PC-3 (cell line): ENCODE measurements at regions not wholly inside any gene's neighbourhood (a gene's known extent, or its start where the extent isn't known, plus 50 kb on each side); places are given as distances from the start of the nearest gene placed in this dataset.

Source experiments
- ATAC-seq: fragments of 200-7000 bp; cut with Tn5 transposase; 2 replicates; pipeline ENCODE4 v1.9.1; 2020; ENCODE audit warnings: mild to moderate bottlenecking, moderate library complexity
- BruUV-seq: library from RNA; stranded (reverse); fragments of 400-500 nt; replicated peaks from 2 replicates; lab custom pipeline; 2021; lab: Mats Ljungman, UMichigan
- CTCF ChIA-PET: fragments of 300-600 bp; sonication (Branson Sonifier 250); formaldehyde crosslinking; loops from one replicate; lab custom pipeline; 2022; ENCODE audit warnings: antibody characterized with exemption; lab: Charles Lee
- POLR2A ChIA-PET: fragments of 300-600 bp; sonication (Branson Sonifier 250); formaldehyde crosslinking; loops from one replicate; lab custom pipeline; 2022; ENCODE audit warnings: antibody characterized with exemption; ENCODE audit not compliant: unreplicated experiment; lab: Charles Lee
- DNase-seq: peaks from one replicate; pipeline ENCODE4 v3.0.0-alpha.2; 2015
- H2AFZ ChIP-seq: fragments of 300-600 bp; sonication (generic); 2 replicates; pipeline ENCODE4 v1.6.0; 2016; ENCODE audit warnings: antibody characterized with exemption, low read length
- H3F3A ChIP-seq: fragments of 300-600 bp; sonication (generic); one replicate; pipeline ENCODE4 v1.6.0; 2017; ENCODE audit warnings: antibody characterized with exemption, low read length, control low read depth, mild to moderate bottlenecking; ENCODE audit not compliant: unreplicated experiment
- H3K27ac ChIP-seq: fragments of 300-600 bp; sonication (generic); 2 replicates; pipeline ENCODE4 v1.5.1; 2016; ENCODE audit warnings: mild to moderate bottlenecking, low read length
- H3K27me3 ChIP-seq: fragments of 300-600 bp; sonication (generic); 2 replicates; pipeline ENCODE4 v1.6.1; 2016; ENCODE audit warnings: low read length, mixed read lengths
- H3K36me3 ChIP-seq: fragments of 300-600 bp; sonication (generic); 2 replicates; pipeline ENCODE4 v1.6.1; 2016; ENCODE audit warnings: low read depth, mixed run types, low read length, mixed read lengths
- H3K4me1 ChIP-seq: fragments of 300-600 bp; sonication (generic); 2 replicates; pipeline ENCODE4 v1.5.1; 2016; ENCODE audit warnings: low read length; ENCODE audit not compliant: insufficient read depth
- H3K4me2 ChIP-seq: fragments of 300-600 bp; sonication (generic); 2 replicates; pipeline ENCODE4 v1.6.0; 2016; ENCODE audit warnings: low read length
- H3K4me3 ChIP-seq: fragments of 300-600 bp; sonication (generic); 2 replicates; pipeline ENCODE4 v1.5.1; 2016; ENCODE audit warnings: mild to moderate bottlenecking, low read length, mixed read lengths
- H3K79me2 ChIP-seq: fragments of 300-600 bp; sonication (generic); 2 replicates; pipeline ENCODE4 v1.6.1; 2017; ENCODE audit warnings: low read length, mixed read lengths
- H3K9ac ChIP-seq: fragments of 300-600 bp; sonication (generic); 2 replicates; pipeline ENCODE4 v1.6.0; 2016; ENCODE audit warnings: mild to moderate bottlenecking, low read length
- H3K9me2 ChIP-seq: fragments of 300-600 bp; sonication (generic); replicated peaks from 2 replicates; pipeline ENCODE4 v1.6.1; 2016; ENCODE audit warnings: mixed run types, low read length, mixed read lengths
- H3K9me3 ChIP-seq: fragments of 300-600 bp; sonication (generic); 2 replicates; pipeline ENCODE4 v1.6.1; 2016; ENCODE audit warnings: low read length, mixed read lengths
- H4K20me1 ChIP-seq: fragments of 300-600 bp; sonication (generic); 2 replicates; pipeline ENCODE4 v1.6.1; 2016; ENCODE audit warnings: low read length, mixed read lengths
- EZH2 ChIP-seq: fragments of 300-600 bp; sonication (generic); IDR thresholded peaks from one replicate; pipeline ENCODE4 v1.6.1; 2017; ENCODE audit warnings: antibody characterized with exemption, mild to moderate bottlenecking, low read length; ENCODE audit not compliant: unreplicated experiment
- EZH2phosphoT487 ChIP-seq: fragments of 300-600 bp; sonication (generic); IDR thresholded peaks from 2 replicates; pipeline ENCODE4 v1.6.1; 2018; ENCODE audit warnings: mild to moderate bottlenecking, antibody characterized with exemption, low read length, borderline replicate concordance
- intact Hi-C: fragments of 100-400 bp; cut with micrococcal nuclease; formaldehyde crosslinking; loops from 2 replicates; pipeline ENCODE4 v1.9.0; 2023
- TF ChIP-seq, protein P1 (sequence below): fragments of 300-600 bp; sonication (generic); conservative IDR thresholded peaks from 2 replicates; pipeline ENCODE4 v1.5.1; 2017; ENCODE audit warnings: antibody characterized with exemption, low read depth, mild to moderate bottlenecking, low read length

DNA sequence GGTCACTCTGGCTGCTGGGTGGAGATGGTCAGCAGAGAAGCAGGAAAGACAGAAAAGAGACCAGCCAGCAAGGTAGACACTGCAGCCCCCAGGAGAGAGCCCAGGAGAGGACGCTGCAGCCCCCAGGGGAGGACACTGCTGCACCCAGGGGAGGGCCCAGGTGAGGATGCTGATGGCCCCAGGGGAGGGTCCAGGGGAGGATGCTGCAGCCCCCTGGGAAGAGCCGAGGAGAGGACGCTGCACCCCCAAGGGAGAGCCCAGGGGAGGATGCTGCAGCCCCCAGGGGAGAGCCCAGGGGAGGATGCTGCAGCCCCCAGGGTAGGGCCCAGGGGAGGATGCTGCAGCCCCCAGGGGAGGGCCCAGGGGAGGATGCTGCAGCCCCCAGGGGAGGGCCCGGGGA, 196.7 kb upstream of the NSMCE3 start:
- H3K4me1 ChIP-seq, result peaks cover 16% of the 10 kb centered on the region
- POLR2A ChIA-PET, result no interaction called here
- no peak overlapping the region for H3K4me3 ChIP-seq
- H3K79me2 ChIP-seq, result no peaks in the 10 kb centered on the region
- H3K9me2 ChIP-seq, result no peaks in the 10 kb centered on the region
- H4K20me1 ChIP-seq, result no peaks in the 10 kb centered on the region
- intact Hi-C loops, result no loop called here
- H3F3A ChIP-seq, result no peaks in the 10 kb centered on the region
- H3K9me3 ChIP-seq, result no peaks in the 10 kb centered on the region
- ATAC-seq (no peak), DNase-seq (no peak)
- peaks cover 20% of the 10 kb centered on the region for H3K27me3 ChIP-seq
- no peaks in the 10 kb centered on the region for H3K36me3 ChIP-seq
- H3K9ac ChIP-seq, result no peak overlapping the region
- CTCF ChIA-PET, result no interaction called here
- TF ChIP-seq EZH2phosphoT487, result no peak
- TF ChIP-seq, protein P1, sequence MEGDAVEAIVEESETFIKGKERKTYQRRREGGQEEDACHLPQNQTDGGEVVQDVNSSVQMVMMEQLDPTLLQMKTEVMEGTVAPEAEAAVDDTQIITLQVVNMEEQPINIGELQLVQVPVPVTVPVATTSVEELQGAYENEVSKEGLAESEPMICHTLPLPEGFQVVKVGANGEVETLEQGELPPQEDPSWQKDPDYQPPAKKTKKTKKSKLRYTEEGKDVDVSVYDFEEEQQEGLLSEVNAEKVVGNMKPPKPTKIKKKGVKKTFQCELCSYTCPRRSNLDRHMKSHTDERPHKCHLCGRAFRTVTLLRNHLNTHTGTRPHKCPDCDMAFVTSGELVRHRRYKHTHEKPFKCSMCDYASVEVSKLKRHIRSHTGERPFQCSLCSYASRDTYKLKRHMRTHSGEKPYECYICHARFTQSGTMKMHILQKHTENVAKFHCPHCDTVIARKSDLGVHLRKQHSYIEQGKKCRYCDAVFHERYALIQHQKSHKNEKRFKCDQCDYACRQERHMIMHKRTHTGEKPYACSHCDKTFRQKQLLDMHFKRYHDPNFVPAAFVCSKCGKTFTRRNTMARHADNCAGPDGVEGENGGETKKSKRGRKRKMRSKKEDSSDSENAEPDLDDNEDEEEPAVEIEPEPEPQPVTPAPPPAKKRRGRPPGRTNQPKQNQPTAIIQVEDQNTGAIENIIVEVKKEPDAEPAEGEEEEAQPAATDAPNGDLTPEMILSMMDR, result no peak
- no peak for TF ChIP-seq EZH2
- no peak overlapping the region for H3K4me2 ChIP-seq
- no peak overlapping the region for H3K27ac ChIP-seq
- no peak overlapping the region for H2AFZ ChIP-seq
- BruUV-seq, result no TSS peak

DNA sequence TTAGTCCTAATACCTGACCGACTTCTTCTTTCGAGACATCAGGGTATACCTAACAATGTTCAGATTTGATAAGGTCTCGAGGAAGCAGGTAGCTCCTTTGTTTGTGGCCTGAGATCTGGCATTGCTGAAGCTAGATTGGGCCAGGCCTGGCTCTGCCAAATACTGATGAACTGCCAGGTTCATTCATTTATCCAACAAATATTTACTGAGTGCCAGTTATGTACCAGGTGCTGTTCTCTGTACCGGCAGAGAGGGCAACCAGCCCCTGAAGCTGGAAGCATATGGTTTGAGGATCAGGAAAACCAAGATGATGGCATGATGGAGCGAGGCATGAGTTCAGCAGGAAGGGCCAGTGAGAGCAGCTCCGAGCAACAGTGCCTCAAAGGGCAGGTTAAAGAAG, 196.2 kb upstream of the NSMCE3 start:
- DNase-seq (no peak), ATAC-seq (no peak)
- H3K4me2 ChIP-seq, result no peak overlapping the region
- no peak overlapping the region for H3K9ac ChIP-seq
- H3K36me3 ChIP-seq, result no peaks in the 10 kb centered on the region
- H4K20me1 ChIP-seq, result no peaks in the 10 kb centered on the region
- no peaks in the 10 kb centered on the region for H3K79me2 ChIP-seq
- no peaks in the 10 kb centered on the region for H3F3A ChIP-seq
- H3K27ac ChIP-seq, result no peak overlapping the region
- peaks cover 11% of the 10 kb centered on the region for H3K4me1 ChIP-seq
- TF ChIP-seq EZH2phosphoT487 (no peak), EZH2 (no peak)
- TF ChIP-seq, protein P1, result no peak
- no peaks in the 10 kb centered on the region for H3K9me2 ChIP-seq
- no peak overlapping the region for H2AFZ ChIP-seq
- intact Hi-C loops, result no loop called here
- BruUV-seq, result no TSS peak
- POLR2A ChIA-PET, result no interaction called here
- H3K27me3 ChIP-seq, result peaks cover 24% of the 10 kb centered on the region
- H3K4me3 ChIP-seq, result no peak overlapping the region
- CTCF ChIA-PET, result no interaction called here
- no peaks in the 10 kb centered on the region for H3K9me3 ChIP-seq

DNA sequence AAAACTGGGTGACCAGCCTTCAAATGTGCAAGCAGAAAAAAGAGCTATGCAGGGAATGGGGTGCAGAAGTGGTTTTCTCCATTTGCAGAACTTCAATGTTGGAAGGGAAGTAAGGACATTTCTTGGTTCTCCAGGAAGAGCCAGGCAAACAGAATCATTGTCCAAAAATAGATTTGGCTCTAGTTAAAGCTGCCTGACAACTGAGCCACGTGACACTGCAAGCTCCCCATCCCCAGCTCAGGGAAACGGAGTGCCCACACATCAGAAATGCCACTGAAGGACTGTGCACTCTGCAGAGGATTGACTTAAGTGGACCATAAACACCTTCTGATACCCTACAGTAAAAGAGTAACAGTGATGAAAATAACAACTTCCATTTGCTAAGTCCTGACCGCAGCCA, 195.6 kb upstream of the NSMCE3 start:
- DNase-seq, result no peak
- Histone ChIP-seq H3K27ac (no peak overlapping the region), H3K36me3 (no peaks in the 10 kb centered on the region), H3K4me2 (no peak overlapping the region), H3K27me3 (peaks cover 28% of the 10 kb centered on the region), H3K4me3 (no peak overlapping the region), H2AFZ (no peak overlapping the region), H3K79me2 (no peaks in the 10 kb centered on the region), H3K4me1 (peaks cover 5% of the 10 kb centered on the region), H4K20me1 (no peaks in the 10 kb centered on the region), H3K9me2 (no peaks in the 10 kb centered on the region), H3K9me3 (no peaks in the 10 kb centered on the region), H3F3A (no peaks in the 10 kb centered on the region), H3K9ac (no peak overlapping the region)
- ATAC-seq, result no peak
- TF ChIP-seq, protein P1, result no peak
- no peak for TF ChIP-seq EZH2phosphoT487
- TF ChIP-seq EZH2, result no peak
- CTCF ChIA-PET, result no interaction called here
- POLR2A ChIA-PET, result no interaction called here
- intact Hi-C loops, result no loop called here
- no TSS peak for BruUV-seq
